Breast epithelium (tissue), 4 donors: ENCODE measurements at regions not wholly inside any gene's neighbourhood (a gene's known extent, or its start where the extent isn't known, plus 50 kb on each side); places are given as distances from the start of the nearest gene placed in this dataset.

Source experiments
- DNase-seq, 2 donors: peaks; one replicate each; pipeline ENCODE4 v3.0.0-alpha.2; 2019; ENCODE audit warnings: low spot score in 2 of 2
- H3K27ac ChIP-seq, 2 donors: fragments of 200-600 bp; sonication (generic) in 1 of 2; one replicate each; pipeline ENCODE4 v1.5.1; 2016 to 2019; ENCODE audit warnings: mild to moderate bottlenecking in 1 of 2
- H3K27me3 ChIP-seq, 2 donors: fragments of 200-600 bp; sonication (generic) in 1 of 2; one replicate each; pipeline versions ENCODE4 v1.5.1 to v1.6.0; 2017 to 2019; ENCODE audit warnings: control low read depth in 1 of 2, mild to moderate bottlenecking in 1 of 2
- H3K36me3 ChIP-seq: fragments of 200-600 bp; one replicate; pipeline ENCODE4 v1.5.1; 2019
- H3K4me1 ChIP-seq, 2 donors: fragments of 200-600 bp; sonication (generic); one replicate each; pipeline ENCODE4 v1.5.1; 2016 to 2019; ENCODE audit warnings: control low read depth in 1 of 2
- H3K4me3 ChIP-seq, 3 donors: fragments of 200-600 bp; sonication (generic); 1 replicate in 2 of 3; 2 replicates in 1 of 3; pipeline ENCODE4 v1.5.1; 2016 to 2019; ENCODE audit warnings: mild to moderate bottlenecking in 3 of 3, moderate library complexity in 2 of 3
- H3K9me3 ChIP-seq, 2 donors: fragments of 200-600 bp; sonication (generic) in 1 of 2; one replicate each; pipeline ENCODE4 v1.5.1; 2016 to 2019; ENCODE audit warnings: control low read depth in 1 of 2
- POLR2A ChIP-seq: fragments of 450-650 bp; IDR thresholded peaks from one replicate; pipeline ENCODE4 v1.6.1; 2016; ENCODE audit warnings: antibody characterized with exemption, mild to moderate bottlenecking, moderate library complexity
- POLR2AphosphoS5 ChIP-seq, 3 donors: sonication (generic); formaldehyde crosslinking; IDR thresholded peaks; one replicate each; pipeline ENCODE4 v1.6.1; 2017; ENCODE audit warnings: antibody characterized with exemption in 3 of 3
- intact Hi-C: fragments of 100-400 bp; cut with DNase I; formaldehyde crosslinking; loops from one replicate; pipeline ENCODE4 v1.15.1; 2023; ENCODE audit warnings: low total_unique reads
- TF ChIP-seq, protein P1 (sequence below), 3 donors: fragments of 450-650 bp; IDR thresholded peaks; one replicate each; pipeline ENCODE4 v1.5.1; 2016 to 2017; ENCODE audit warnings: antibody characterized with exemption in 3 of 3, mild to moderate bottlenecking in 3 of 3, moderate library complexity in 3 of 3

DNA sequence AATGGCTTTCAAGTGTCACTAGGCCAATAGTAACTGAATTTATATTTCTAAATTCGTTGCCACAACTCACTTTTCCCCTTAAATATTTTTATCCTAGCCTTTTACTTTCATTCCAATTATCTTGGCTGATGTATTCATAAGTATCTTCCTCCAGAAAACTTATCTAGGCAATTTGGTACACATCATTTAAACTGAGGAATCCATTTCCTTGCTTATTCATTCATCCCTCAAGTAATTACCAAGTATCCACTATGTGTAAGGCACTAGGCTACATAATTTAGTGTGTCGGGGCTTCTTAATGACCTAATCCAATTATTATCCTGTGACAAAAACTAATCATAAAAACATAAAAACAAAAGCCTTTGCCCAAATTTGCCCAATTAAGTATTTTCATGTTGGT lies 258.3 kb upstream of the TCF21 start:
- Histone ChIP-seq H3K4me3 (no peak overlapping the region), H3K9me3 (no peaks in the 10 kb centered on the region), H3K36me3 (no peaks in the 10 kb centered on the region), H3K27me3 (no peaks in the 10 kb centered on the region), H3K4me1 (no peaks in the 10 kb centered on the region), H3K27ac (no peak overlapping the region)
- intact Hi-C loops = loop anchor here (2.0 kb wide), 1 partner anchor 66 kb away; no protein-coding TSS in a partner anchor
- TF ChIP-seq POLR2A (no peak), POLR2AphosphoS5 (IDR thresholded peaks at IDR 0.05) (no peak)
- TF ChIP-seq, protein P1, sequence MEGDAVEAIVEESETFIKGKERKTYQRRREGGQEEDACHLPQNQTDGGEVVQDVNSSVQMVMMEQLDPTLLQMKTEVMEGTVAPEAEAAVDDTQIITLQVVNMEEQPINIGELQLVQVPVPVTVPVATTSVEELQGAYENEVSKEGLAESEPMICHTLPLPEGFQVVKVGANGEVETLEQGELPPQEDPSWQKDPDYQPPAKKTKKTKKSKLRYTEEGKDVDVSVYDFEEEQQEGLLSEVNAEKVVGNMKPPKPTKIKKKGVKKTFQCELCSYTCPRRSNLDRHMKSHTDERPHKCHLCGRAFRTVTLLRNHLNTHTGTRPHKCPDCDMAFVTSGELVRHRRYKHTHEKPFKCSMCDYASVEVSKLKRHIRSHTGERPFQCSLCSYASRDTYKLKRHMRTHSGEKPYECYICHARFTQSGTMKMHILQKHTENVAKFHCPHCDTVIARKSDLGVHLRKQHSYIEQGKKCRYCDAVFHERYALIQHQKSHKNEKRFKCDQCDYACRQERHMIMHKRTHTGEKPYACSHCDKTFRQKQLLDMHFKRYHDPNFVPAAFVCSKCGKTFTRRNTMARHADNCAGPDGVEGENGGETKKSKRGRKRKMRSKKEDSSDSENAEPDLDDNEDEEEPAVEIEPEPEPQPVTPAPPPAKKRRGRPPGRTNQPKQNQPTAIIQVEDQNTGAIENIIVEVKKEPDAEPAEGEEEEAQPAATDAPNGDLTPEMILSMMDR (IDR thresholded peaks at IDR 0.05) = no peak
- no peak for DNase-seq

DNA sequence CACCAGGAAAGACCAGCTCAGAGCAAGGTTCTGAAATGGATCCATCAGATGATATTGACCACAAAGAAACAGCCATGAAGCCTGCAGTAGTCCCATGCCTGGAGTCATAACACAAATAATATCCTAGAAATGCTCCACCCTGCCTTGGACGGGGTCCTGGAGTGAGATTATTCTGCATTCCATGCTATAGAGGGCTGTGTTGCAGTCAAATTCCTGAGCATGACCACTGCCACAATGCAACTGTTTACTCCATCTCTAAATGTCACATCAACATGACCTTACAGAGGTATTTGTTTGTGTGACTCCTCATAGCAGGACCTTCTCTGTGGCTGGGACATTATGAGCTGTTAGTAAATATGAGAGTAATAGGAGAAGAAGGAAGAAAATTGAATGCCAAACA lies 257.5 kb upstream of the TCF21 start:
- no peak overlapping the region for H3K4me3 ChIP-seq
- H3K4me1 ChIP-seq = no peaks in the 10 kb centered on the region

DNA sequence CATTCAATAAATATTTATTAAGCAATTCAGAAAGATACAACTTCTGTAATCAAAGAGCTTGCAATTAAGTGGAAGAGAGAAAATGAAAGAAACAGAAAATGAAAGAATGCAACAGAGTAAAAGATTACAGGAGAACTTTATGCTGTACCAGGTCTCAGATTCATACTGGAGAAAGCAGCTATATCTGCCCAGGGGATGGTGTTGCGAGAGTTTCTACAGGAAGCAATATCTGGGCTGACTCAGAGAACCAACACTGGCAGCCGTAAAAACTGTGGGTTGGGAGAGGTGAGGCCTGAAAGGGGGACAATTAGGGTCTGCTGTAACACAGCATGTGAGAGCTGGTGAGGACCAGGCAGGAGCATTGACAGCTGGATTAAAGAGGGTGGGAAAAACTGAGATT lies 256.7 kb upstream of the TCF21 start:
- H3K27ac ChIP-seq = no peak overlapping the region
- no peaks in the 10 kb centered on the region for H3K9me3 ChIP-seq
- no peaks in the 10 kb centered on the region for H3K27me3 ChIP-seq
- TF ChIP-seq POLR2AphosphoS5 (IDR thresholded peaks at IDR 0.05) (no peak), POLR2A (no peak)
- TF ChIP-seq, protein P1 (IDR thresholded peaks at IDR 0.05) = no peak
- H3K36me3 ChIP-seq = no peaks in the 10 kb centered on the region
- no peaks in the 10 kb centered on the region for H3K4me1 ChIP-seq
- DNase-seq = no peak
- H3K4me3 ChIP-seq = no peak overlapping the region
- intact Hi-C loops = no loop called here

More for the DNA sequence above, 257.5 kb upstream of the TCF21 start:
- no peaks in the 10 kb centered on the region for H3K9me3 ChIP-seq
- H3K27ac ChIP-seq = no peak overlapping the region
- DNase-seq = no peak
- intact Hi-C loops = loop anchor here (2.0 kb wide), 1 partner anchor 65 kb away; no protein-coding TSS in a partner anchor
- H3K36me3 ChIP-seq = no peaks in the 10 kb centered on the region
- TF ChIP-seq, protein P1 (IDR thresholded peaks at IDR 0.05) = no peak
- TF ChIP-seq POLR2A = no peak
- no peak for TF ChIP-seq POLR2AphosphoS5 (IDR thresholded peaks at IDR 0.05)
- H3K27me3 ChIP-seq = no peaks in the 10 kb centered on the region

DNA sequence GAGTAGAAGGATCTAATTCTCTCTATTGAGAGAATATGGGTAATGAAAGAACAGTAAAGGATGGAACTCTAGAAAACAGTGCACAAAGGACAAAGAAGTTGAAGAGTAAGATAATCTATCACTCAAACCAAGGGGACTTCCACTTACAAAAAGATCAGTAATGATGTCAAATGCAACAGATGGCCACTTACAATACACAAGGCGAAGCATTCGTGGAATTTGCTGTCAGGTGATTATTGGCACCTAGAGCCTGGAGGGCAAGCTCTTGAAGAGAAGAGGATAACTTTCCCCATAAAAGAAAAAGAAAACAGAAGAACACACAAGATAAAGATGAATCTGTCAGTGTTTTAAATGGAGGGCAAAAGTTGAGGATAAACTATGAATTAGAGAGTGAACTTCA lies 256.0 kb upstream of the TCF21 start:
- Histone ChIP-seq H3K4me1 (no peaks in the 10 kb centered on the region), H3K4me3 (no peak overlapping the region), H3K27ac (no peak overlapping the region), H3K36me3 (no peaks in the 10 kb centered on the region), H3K27me3 (no peaks in the 10 kb centered on the region), H3K9me3 (no peaks in the 10 kb centered on the region)
- TF ChIP-seq POLR2A (no peak), POLR2AphosphoS5 (IDR thresholded peaks at IDR 0.05) (no peak)
- TF ChIP-seq, protein P1 (IDR thresholded peaks at IDR 0.05) = no peak
- intact Hi-C loops = no loop called here
- DNase-seq = no peak

DNA sequence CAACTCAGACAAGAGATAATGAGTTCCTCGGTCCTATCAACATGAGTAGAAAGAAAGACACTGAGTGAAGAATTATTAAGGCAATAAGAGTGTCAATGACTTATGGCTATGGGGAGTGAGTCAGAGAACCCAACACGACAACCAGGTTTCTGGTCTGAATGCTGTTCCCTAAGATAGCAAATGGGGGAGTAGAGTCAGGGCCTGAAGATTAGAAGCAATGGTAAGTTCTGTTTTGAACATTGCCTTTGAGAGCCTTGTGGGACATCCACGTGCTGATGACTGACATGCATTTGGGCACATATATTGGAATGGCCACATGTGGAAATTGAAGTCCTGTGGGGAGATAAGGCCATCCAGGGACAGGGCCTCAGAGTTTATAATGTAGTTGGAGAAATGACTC lies 254.4 kb upstream of the TCF21 start:
- no peaks in the 10 kb centered on the region for H3K4me1 ChIP-seq

More for the DNA sequence above, 254.4 kb upstream of the TCF21 start:
- H3K4me3 ChIP-seq = no peak overlapping the region
- no peaks in the 10 kb centered on the region for H3K36me3 ChIP-seq
- no peaks in the 10 kb centered on the region for H3K27me3 ChIP-seq
- H3K9me3 ChIP-seq = no peaks in the 10 kb centered on the region
- TF ChIP-seq, protein P1 (IDR thresholded peaks at IDR 0.05) = no peak
- TF ChIP-seq POLR2A (no peak), POLR2AphosphoS5 (IDR thresholded peaks at IDR 0.05) (no peak)
- no peak overlapping the region for H3K27ac ChIP-seq
- DNase-seq = no peak
- intact Hi-C loops = no loop called here
